ENCODE measurements at regions not wholly inside any gene's neighbourhood (a gene's known extent, or its start where the extent isn't known, plus 50 kb on each side); places are given as distances from the start of the nearest gene placed in this dataset.

DNA sequence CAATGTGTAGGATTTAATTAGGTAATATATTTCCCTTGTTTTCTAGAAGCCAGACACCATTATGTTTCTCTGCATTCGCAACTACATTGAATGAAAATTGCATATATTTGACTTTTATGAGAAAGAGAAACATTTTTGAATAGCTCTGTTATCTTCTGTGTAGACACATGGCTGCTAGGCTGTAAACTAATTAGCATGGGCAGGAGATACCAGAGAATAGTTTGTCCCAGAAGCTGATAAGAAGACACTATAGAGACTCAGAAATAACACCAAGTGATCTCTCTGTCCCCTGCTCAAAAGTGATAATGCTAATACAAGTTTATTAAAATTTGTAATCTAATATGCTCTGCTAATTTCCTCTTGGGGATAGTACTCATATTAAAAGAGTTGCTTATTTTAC lies 198.0 kb upstream of the TUSC1 start:
- TF ChIP-seq CBX5 (IDR thresholded peaks at IDR 0.05; ENCODE audit: low read depth, low read length): no peak
- TF ChIP-seq TAF1 (IDR thresholded peaks at IDR 0.05; ENCODE audit: low read depth, low read length): no peak
- no peak for TF ChIP-seq CREB1 (IDR thresholded peaks at IDR 0.05)
- TF ChIP-seq EZH2 (IDR thresholded peaks at IDR 0.05; ENCODE audit: low read depth, low read length, severe bottlenecking): no peak
- TF ChIP-seq POLR2A (IDR thresholded peaks at IDR 0.05; ENCODE audit: control extremely low read depth in 1 of 2, low read depth in 2 of 2, low read length in 2 of 2): no peak
- TF ChIP-seq, protein P1, sequence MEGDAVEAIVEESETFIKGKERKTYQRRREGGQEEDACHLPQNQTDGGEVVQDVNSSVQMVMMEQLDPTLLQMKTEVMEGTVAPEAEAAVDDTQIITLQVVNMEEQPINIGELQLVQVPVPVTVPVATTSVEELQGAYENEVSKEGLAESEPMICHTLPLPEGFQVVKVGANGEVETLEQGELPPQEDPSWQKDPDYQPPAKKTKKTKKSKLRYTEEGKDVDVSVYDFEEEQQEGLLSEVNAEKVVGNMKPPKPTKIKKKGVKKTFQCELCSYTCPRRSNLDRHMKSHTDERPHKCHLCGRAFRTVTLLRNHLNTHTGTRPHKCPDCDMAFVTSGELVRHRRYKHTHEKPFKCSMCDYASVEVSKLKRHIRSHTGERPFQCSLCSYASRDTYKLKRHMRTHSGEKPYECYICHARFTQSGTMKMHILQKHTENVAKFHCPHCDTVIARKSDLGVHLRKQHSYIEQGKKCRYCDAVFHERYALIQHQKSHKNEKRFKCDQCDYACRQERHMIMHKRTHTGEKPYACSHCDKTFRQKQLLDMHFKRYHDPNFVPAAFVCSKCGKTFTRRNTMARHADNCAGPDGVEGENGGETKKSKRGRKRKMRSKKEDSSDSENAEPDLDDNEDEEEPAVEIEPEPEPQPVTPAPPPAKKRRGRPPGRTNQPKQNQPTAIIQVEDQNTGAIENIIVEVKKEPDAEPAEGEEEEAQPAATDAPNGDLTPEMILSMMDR (IDR thresholded peaks at IDR 0.05; ENCODE audit: control extremely low read depth in 1 of 3, insufficient read depth in 1 of 3, low read depth in 1 of 3, low read length in 3 of 3): no peak
- TF ChIP-seq YY1 (IDR thresholded peaks at IDR 0.05; ENCODE audit: low read depth, low read length): no peak
- no peak for TF ChIP-seq ATF2 (IDR thresholded peaks at IDR 0.05; ENCODE audit: low read length)
- no peak for TF ChIP-seq BRCA1 (IDR thresholded peaks at IDR 0.05; ENCODE audit: low read depth, low read length)
